ENCODE measurements at regions not wholly inside any gene's neighbourhood (a gene's known extent, or its start where the extent isn't known, plus 50 kb on each side); places are given as distances from the start of the nearest gene placed in this dataset.
"Not testable (repeated sequence)": the region's sequence is repeated elsewhere in the genome, so short reads cannot be mapped to it uniquely, and the experiment has no call there.

- DNase-seq (ENCODE audit: low read depth in 4 of 4, low spot score in 3 of 4), result no peak
Observed at GRCh38 chr5:120913396-120913795, 449.3 kb downstream of the PRR16 start.

GRCh38 chr5:120917214-120917758 lies 453.2 kb downstream of the PRR16 start:
- no peak for DNase-seq (ENCODE audit: low read depth in 4 of 4, low spot score in 3 of 4)

GRCh38 chr5:120919017-120919416 lies 454.9 kb downstream of the PRR16 start:
- DNase-seq (ENCODE audit: low read depth in 4 of 4, low spot score in 3 of 4), result no peak

- DNase-seq (ENCODE audit: low read depth in 4 of 4, low spot score in 3 of 4), result no peak
Observed at GRCh38 chr5:120923026-120923425, 458.9 kb downstream of the PRR16 start.

- DNase-seq (ENCODE audit: low read depth in 4 of 4, low spot score in 3 of 4), result no peak
Observed at GRCh38 chr5:120926471-120926870, 462.4 kb downstream of the PRR16 start.

GRCh38 chr5:120927950-120928530 lies 463.9 kb downstream of the PRR16 start:
- DNase-seq (ENCODE audit: low read depth in 4 of 4, low spot score in 3 of 4), result no peak

GRCh38 chr5:120932480-120932879 lies 468.4 kb downstream of the PRR16 start:
- no peak for DNase-seq (ENCODE audit: low read depth in 4 of 4, low spot score in 3 of 4)

GRCh38 chr5:120934031-120934430 lies 469.9 kb downstream of the PRR16 start:
- DNase-seq (ENCODE audit: low read depth in 4 of 4, low spot score in 3 of 4), result no peak

GRCh38 chr5:120936652-120937051 lies 472.6 kb downstream of the PRR16 start:
- no peak for DNase-seq (ENCODE audit: low read depth in 4 of 4, low spot score in 3 of 4)

GRCh38 chr5:120938604-120939003 lies 474.5 kb downstream of the PRR16 start:
- DNase-seq (ENCODE audit: low read depth in 4 of 4, low spot score in 3 of 4), result no peak

- DNase-seq (ENCODE audit: low read depth in 4 of 4, low spot score in 3 of 4), result no peak
Observed at GRCh38 chr5:120942596-120943350, 478.7 kb downstream of the PRR16 start.

GRCh38 chr5:120949596-120949995 lies 485.5 kb downstream of the PRR16 start:
- DNase-seq (ENCODE audit: low read depth in 4 of 4, low spot score in 3 of 4), result not testable (repeated sequence)

- not testable (repeated sequence) for DNase-seq (ENCODE audit: low read depth in 4 of 4, low spot score in 3 of 4)
Observed at GRCh38 chr5:120953445-120953844, 489.3 kb downstream of the PRR16 start.

- DNase-seq (ENCODE audit: low read depth in 4 of 4, low spot score in 3 of 4), result no peak
Observed at GRCh38 chr5:120954255-120954654, 490.2 kb downstream of the PRR16 start.

GRCh38 chr5:120955795-120956194 lies 491.7 kb downstream of the PRR16 start:
- DNase-seq (ENCODE audit: low read depth in 4 of 4, low spot score in 3 of 4), result no peak

- no peak for DNase-seq (ENCODE audit: low read depth in 4 of 4, low spot score in 3 of 4)
Observed at GRCh38 chr5:120958877-120959485, 494.9 kb downstream of the PRR16 start.

- DNase-seq (ENCODE audit: low read depth in 4 of 4, low spot score in 3 of 4), result no peak
Observed at GRCh38 chr5:120960510-120960909, 496.4 kb downstream of the PRR16 start.

- DNase-seq (ENCODE audit: low read depth in 4 of 4, low spot score in 3 of 4), result no peak
Observed at GRCh38 chr5:120967366-120967765, 503.3 kb downstream of the PRR16 start.

- no peak for DNase-seq (ENCODE audit: low read depth in 4 of 4, low spot score in 3 of 4)
Observed at GRCh38 chr5:120974690-120975089, 510.6 kb downstream of the PRR16 start.

- DNase-seq (ENCODE audit: low read depth in 4 of 4, low spot score in 3 of 4), result no peak
Observed at GRCh38 chr5:120982351-120982750, 518.3 kb downstream of the PRR16 start.

- no peak for DNase-seq (ENCODE audit: low read depth in 4 of 4, low spot score in 3 of 4)
Observed at GRCh38 chr5:120985526-120985925, 521.4 kb downstream of the PRR16 start.

- no peak for DNase-seq (ENCODE audit: low read depth in 4 of 4, low spot score in 3 of 4)
Observed at GRCh38 chr5:120988491-120988890, 524.4 kb downstream of the PRR16 start.
